Posterior cingulate gyrus (tissue), 11 donors: ENCODE measurements at regions not wholly inside any gene's neighbourhood (a gene's known extent, or its start where the extent isn't known, plus 50 kb on each side); places are given as distances from the start of the nearest gene placed in this dataset.
A peak's percentile ranks its signal among the peaks of the same experiment; 100 is the strongest.

Source experiments
- DNase-seq, 10 donors: peaks; one replicate each; pipeline versions ENCODE4 v3.0.0 to v3.0.0-alpha.2; 2020 to 2021; ENCODE audit warnings: mixed read lengths in 3 of 10
- intact Hi-C: fragments of 100-400 bp; cut with DNase I; formaldehyde crosslinking; loops from one replicate; pipeline ENCODE4 v1.15.1; 2023

- no peak for DNase-seq
- intact Hi-C loops, result no loop called here
Measured at GRCh38 chr22:22430111-22430820, 78.3 kb downstream of the ZNF280B start.

GRCh38 chr22:22431271-22432220, 77.0 kb downstream of the ZNF280B start:
- DNase-seq, result peak in 7 of 10 donors; percentile 25 to 89 (median 66)
- intact Hi-C loops, result no loop called here

GRCh38 chr22:22432479-22432878, 76.1 kb downstream of the ZNF280B start:
- no peak for DNase-seq
- intact Hi-C loops, result no loop called here

GRCh38 chr22:22432937-22433336, 75.6 kb downstream of the ZNF280B start:
- no peak for DNase-seq
- intact Hi-C loops, result no loop called here

- intact Hi-C loops, result no loop called here
Measured at GRCh38 chr22:22433770-22434169, 74.8 kb downstream of the ZNF280B start.

More at GRCh38 chr22:22433770-22434169, 74.8 kb downstream of the ZNF280B start:
- DNase-seq, result no peak
